Activated CD4-positive, alpha-beta memory T cell treated with anti-CD3 and anti-CD28 coated beads for 36 hours (primary cell): ENCODE measurements at regions not wholly inside any gene's neighbourhood (a gene's known extent, or its start where the extent isn't known, plus 50 kb on each side); places are given as distances from the start of the nearest gene placed in this dataset.
A peak's percentile ranks its signal among the peaks of the same experiment; 100 is the strongest.
"Not testable (repeated sequence)": the region's sequence is repeated elsewhere in the genome, so short reads cannot be mapped to it uniquely, and the experiment has no call there.

Experiments used
- CTCF ChIA-PET: fragments of 350-600 bp; sonication (Branson Sonifier 250); formaldehyde crosslinking; loops from one replicate; lab custom pipeline; 2021; ENCODE audit warnings: antibody characterized with exemption, inconsistent platforms; lab: Charles Lee
- POLR2A ChIA-PET: fragments of 350-600 bp; sonication (Branson Sonifier 250); formaldehyde crosslinking; loops from one replicate; lab custom pipeline; 2021; ENCODE audit warnings: antibody characterized with exemption; lab: Charles Lee
- DNase-seq: peaks from one replicate; pipeline ENCODE4 v3.0.0-alpha.2; 2020
- H3K27ac Mint-ChIP-seq: one replicate; pipeline ENCODE4 v1.8.0; 2021; ENCODE audit warnings: mixed read lengths
- H3K27me3 Mint-ChIP-seq: one replicate; pipeline ENCODE4 v1.8.0; 2021; ENCODE audit warnings: mixed read lengths
- H3K36me3 Mint-ChIP-seq: one replicate; pipeline ENCODE4 v1.8.0; 2021; ENCODE audit warnings: mixed read lengths
- H3K4me1 Mint-ChIP-seq: one replicate; pipeline ENCODE4 v1.8.0; 2021; ENCODE audit warnings: low read depth, mixed read lengths
- H3K4me3 Mint-ChIP-seq: one replicate; pipeline ENCODE4 v1.8.0; 2021; ENCODE audit warnings: mild to moderate bottlenecking, mixed read lengths
- H3K9me3 Mint-ChIP-seq: one replicate; pipeline ENCODE4 v1.8.0; 2021; ENCODE audit warnings: mixed read lengths
- intact Hi-C: fragments of 100-400 bp; cut with micrococcal nuclease; formaldehyde crosslinking; loops from one replicate; pipeline ENCODE4 v1.15.1; 2023

DNA sequence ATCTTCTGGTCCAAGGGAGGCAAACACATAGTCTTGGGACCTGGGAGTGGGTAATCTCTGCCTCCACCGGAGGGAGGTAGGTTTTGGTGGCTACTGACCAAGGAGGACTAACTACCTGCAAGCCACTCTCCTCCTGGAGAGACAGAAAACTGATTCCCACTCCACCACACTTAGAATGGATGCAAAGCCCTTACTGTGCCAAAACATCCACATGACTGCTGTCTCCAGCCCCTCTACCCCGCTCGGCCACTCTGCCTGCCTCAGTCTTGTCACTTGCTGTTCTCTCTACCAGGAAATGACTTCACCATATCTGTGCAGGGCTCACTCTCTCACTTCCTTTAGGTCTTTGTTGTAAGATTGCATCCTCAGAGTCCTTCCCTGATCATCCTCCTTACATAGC is 129.5 kb upstream of the ARG1 start:
- POLR2A ChIA-PET, result no interaction called here
- H3K9me3 Mint-ChIP-seq, result peaks cover 2% of the 10 kb centered on the region

DNA sequence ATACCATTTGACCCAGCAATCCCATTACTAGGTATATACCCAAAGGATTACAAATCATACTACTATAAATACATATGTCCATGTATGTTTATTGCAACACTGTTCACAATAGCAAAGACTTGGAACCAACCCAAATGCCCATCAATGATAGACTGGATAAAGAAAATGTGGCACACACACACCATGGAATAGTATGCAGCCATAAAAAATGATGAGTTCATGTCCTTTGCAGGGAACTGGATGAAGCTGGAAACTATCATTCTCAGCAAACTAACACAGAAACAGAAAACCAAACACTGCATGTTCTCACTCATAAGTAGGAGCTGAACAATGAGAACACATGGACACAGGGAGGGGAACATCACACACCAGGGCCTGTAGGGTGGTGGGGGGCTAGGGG is 127.7 kb upstream of the ARG1 start:
- CTCF ChIA-PET, H3K27ac Mint-ChIP-seq, H3K9me3 Mint-ChIP-seq, H3K36me3 Mint-ChIP-seq, POLR2A ChIA-PET, H3K4me3 Mint-ChIP-seq, intact Hi-C loops, H3K27me3 Mint-ChIP-seq, DNase-seq: not testable (repeated sequence)
- peaks cover 38% of the 10 kb centered on the region for H3K4me1 Mint-ChIP-seq

More for the DNA sequence above, 129.5 kb upstream of the ARG1 start:
- Mint-ChIP-seq H3K4me1 (peaks cover 38% of the 10 kb centered on the region), H3K27ac (peak overlapping the region; percentile 77), H3K27me3 (no peaks in the 10 kb centered on the region), H3K4me3 (peak overlapping the region; percentile 79), H3K36me3 (peaks cover 5% of the 10 kb centered on the region)
- DNase-seq, result peak; percentile 51
- CTCF ChIA-PET, result no interaction called here
- intact Hi-C loops, result no loop called here

- CTCF ChIA-PET, result interaction anchor here (1.3 kb wide), 1 partner anchor 251 kb away, joined by 5 read pairs; no protein-coding TSS in a partner anchor
- Mint-ChIP-seq H3K4me3 (no peak overlapping the region), H3K9me3 (no peaks in the 10 kb centered on the region), H3K36me3 (no peaks in the 10 kb centered on the region), H3K27ac (no peak overlapping the region), H3K27me3 (no peaks in the 10 kb centered on the region), H3K4me1 (peaks cover 26% of the 10 kb centered on the region)
- intact Hi-C loops, result loop anchor here (2.0 to 5.0 kb wide), 3 partner anchors 34 to 252 kb away; no protein-coding TSS in a partner anchor
- DNase-seq, result no peak
- POLR2A ChIA-PET, result no interaction called here
These were observed 122.2 kb upstream of the ARG1 start for GRCh38 chr6:131450861-131451260.

DNA sequence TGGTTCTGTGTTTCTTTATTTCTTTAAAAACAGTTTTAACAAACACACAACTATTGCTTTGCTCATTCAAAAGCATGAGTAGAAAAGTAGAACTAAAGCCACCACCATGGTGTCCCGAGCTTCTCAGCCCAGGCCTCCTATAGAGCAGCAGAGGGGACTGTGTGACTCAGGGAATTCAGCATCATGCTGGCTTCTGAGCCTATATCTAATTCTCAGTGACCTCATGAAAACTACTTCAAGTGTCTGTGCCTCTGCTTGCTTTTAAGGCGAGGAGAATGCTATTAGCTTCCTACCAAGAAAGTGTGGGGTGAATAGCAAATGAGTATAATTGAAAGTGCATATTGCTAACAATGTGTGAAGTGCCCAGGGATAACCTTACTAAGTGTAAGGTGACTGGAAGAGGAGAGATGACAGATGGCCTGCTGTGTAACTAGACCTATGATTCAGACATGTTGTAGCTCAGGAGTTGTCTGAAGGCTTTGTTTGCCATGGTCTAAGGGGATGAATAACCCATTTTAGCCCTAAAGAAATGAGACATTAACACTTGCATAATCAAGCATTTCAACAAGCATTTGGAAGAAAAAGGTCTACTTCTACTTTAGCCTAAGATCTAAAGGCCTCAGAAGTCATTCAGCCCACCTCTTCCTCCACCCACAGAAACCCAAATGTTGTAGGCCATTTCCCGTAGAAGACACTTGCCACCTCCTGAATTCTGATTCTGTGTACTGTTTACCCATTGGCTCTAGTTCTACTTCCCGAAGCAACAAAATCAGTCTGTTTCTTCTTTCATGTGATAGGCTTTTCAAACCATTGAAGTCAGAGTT is 121.5 kb upstream of the ARG1 start:
- Mint-ChIP-seq H3K27ac (peak overlapping the region; percentile 71), H3K4me1 (peaks cover 26% of the 10 kb centered on the region), H3K36me3 (no peaks in the 10 kb centered on the region), H3K9me3 (no peaks in the 10 kb centered on the region), H3K4me3 (no peak overlapping the region), H3K27me3 (no peaks in the 10 kb centered on the region)
- CTCF ChIA-PET, result interaction anchor here (1.3 kb wide), 1 partner anchor 252 kb away, joined by 5 read pairs; no protein-coding TSS in a partner anchor
- DNase-seq, result peak; percentile 12
- intact Hi-C loops, result loop anchor here (2.0 to 5.0 kb wide), 3 partner anchors 34 to 253 kb away; no protein-coding TSS in a partner anchor
- POLR2A ChIA-PET, result no interaction called here

GRCh38 chr6:131453803-131454202 is 119.2 kb upstream of the ARG1 start:
- POLR2A ChIA-PET, result no interaction called here
- Mint-ChIP-seq H3K27me3 (no peaks in the 10 kb centered on the region), H3K4me3 (no peak overlapping the region), H3K27ac (no peak overlapping the region), H3K4me1 (peaks cover 21% of the 10 kb centered on the region), H3K36me3 (no peaks in the 10 kb centered on the region), H3K9me3 (no peaks in the 10 kb centered on the region)
- DNase-seq, result no peak
- CTCF ChIA-PET, result no interaction called here
- intact Hi-C loops, result loop anchor here (5.0 kb wide), 1 partner anchor 37 kb away; no protein-coding TSS in a partner anchor

- POLR2A ChIA-PET, result no interaction called here
- H3K4me1 Mint-ChIP-seq, result peaks cover 11% of the 10 kb centered on the region
- H3K36me3 Mint-ChIP-seq, result no peaks in the 10 kb centered on the region
- intact Hi-C loops, result no loop called here
- H3K27ac Mint-ChIP-seq, result no peak overlapping the region
- CTCF ChIA-PET, result interaction anchor here (0.5 kb wide), 1 partner anchor 228 kb away, joined by 3 read pairs; no protein-coding TSS in a partner anchor
- no peak for DNase-seq
- no peak overlapping the region for H3K4me3 Mint-ChIP-seq
- no peaks in the 10 kb centered on the region for H3K9me3 Mint-ChIP-seq
- no peaks in the 10 kb centered on the region for H3K27me3 Mint-ChIP-seq
These were observed 116.5 kb upstream of the ARG1 start for GRCh38 chr6:131456565-131456964.

DNA sequence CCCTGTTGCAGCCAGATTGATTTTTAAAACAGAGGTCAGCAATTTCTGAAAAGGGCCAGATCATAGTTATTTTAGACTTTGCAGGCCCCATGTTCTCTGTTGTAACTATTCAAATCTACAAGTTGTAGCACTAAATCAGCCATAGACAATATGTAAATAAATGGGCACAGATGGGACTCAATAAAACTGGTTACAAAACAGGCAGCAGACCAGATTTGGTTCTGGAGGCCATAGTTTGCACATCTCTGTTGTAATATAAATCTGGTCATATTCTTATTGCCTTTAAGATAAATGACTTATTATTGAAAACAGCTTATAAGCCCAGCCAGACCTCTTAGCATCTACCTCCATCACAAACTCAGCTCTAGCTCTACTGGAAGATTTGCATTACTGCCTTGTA is 114.0 kb upstream of the ARG1 start:
- Mint-ChIP-seq H3K36me3 (no peaks in the 10 kb centered on the region), H3K27me3 (no peaks in the 10 kb centered on the region), H3K27ac (no peak overlapping the region), H3K4me1 (peaks cover 4% of the 10 kb centered on the region), H3K4me3 (no peak overlapping the region), H3K9me3 (no peaks in the 10 kb centered on the region)
- ChIA-PET POLR2A (no interaction called here), CTCF (interaction anchor here (1.3 to 2.9 kb wide), 2 partner anchors 13 to 259 kb away, joined by 4 to 8 read pairs; no protein-coding TSS in a partner anchor)
- no peak for DNase-seq
- intact Hi-C loops, result no loop called here

- DNase-seq, result no peak
- ChIA-PET CTCF (interaction anchor here (1.5 to 2.9 kb wide), 2 partner anchors 42 to 261 kb away, joined by 3 to 8 read pairs; no protein-coding TSS in a partner anchor), POLR2A (no interaction called here)
- H3K9me3 Mint-ChIP-seq, result no peaks in the 10 kb centered on the region
- no peaks in the 10 kb centered on the region for H3K27me3 Mint-ChIP-seq
- H3K36me3 Mint-ChIP-seq, result no peaks in the 10 kb centered on the region
- H3K27ac Mint-ChIP-seq, result no peak overlapping the region
- H3K4me3 Mint-ChIP-seq, result no peak overlapping the region
- intact Hi-C loops, result loop anchor here (1.0 kb wide), 1 partner anchor 261 kb away; no protein-coding TSS in a partner anchor
- peaks cover 4% of the 10 kb centered on the region for H3K4me1 Mint-ChIP-seq
These were observed 112.4 kb upstream of the ARG1 start for GRCh38 chr6:131460614-131461000.

- Mint-ChIP-seq H3K4me1 (no peaks in the 10 kb centered on the region), H3K9me3 (peaks cover 3% of the 10 kb centered on the region), H3K4me3 (no peak overlapping the region), H3K36me3 (no peaks in the 10 kb centered on the region), H3K27me3 (no peaks in the 10 kb centered on the region), H3K27ac (no peak overlapping the region)
- no peak for DNase-seq
- intact Hi-C loops, result no loop called here
- ChIA-PET POLR2A (no interaction called here), CTCF (no interaction called here)
These were observed 103.9 kb upstream of the ARG1 start for GRCh38 chr6:131469130-131469529.

DNA sequence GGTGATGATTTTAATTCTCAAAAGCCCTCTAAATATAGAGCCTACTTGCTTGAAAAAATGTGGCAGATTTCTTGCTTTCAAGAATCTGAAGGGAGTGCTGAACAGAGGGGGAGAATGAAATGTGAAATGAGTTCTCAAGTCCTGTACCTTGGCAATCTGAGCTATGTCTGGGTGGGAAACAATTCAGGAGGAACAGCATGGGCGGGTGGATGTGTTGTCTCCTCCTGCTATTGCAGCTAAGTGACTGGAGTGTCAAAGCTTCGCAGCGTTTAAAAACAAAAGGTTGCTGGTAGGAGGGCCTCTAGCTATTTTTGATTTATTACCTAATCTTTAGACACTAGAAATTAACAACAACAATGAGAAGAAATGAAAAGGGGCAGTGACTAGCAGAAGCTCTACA is 102.5 kb upstream of the ARG1 start:
- peaks cover 10% of the 10 kb centered on the region for H3K9me3 Mint-ChIP-seq
- DNase-seq, result no peak
- no peaks in the 10 kb centered on the region for H3K4me1 Mint-ChIP-seq
- CTCF ChIA-PET, result interaction anchor here (1.1 to 1.9 kb wide), 4 partner anchors 11 to 158 kb away, joined by 3 to 4 read pairs (median 3); partner anchors contain the start of gene MED23
- no peaks in the 10 kb centered on the region for H3K27me3 Mint-ChIP-seq
- intact Hi-C loops, result no loop called here
- H3K27ac Mint-ChIP-seq, result no peak overlapping the region
- no peak overlapping the region for H3K4me3 Mint-ChIP-seq
- H3K36me3 Mint-ChIP-seq, result no peaks in the 10 kb centered on the region
- POLR2A ChIA-PET, result no interaction called here

GRCh38 chr6:131471331-131471730 is 101.7 kb upstream of the ARG1 start:
- H3K27me3 Mint-ChIP-seq, result no peaks in the 10 kb centered on the region
- ChIA-PET POLR2A (no interaction called here), CTCF (interaction anchor here (0.7 to 1.9 kb wide), 3 partner anchors 12 to 288 kb away, joined by 3 to 4 read pairs (median 3); no protein-coding TSS in a partner anchor)
- H3K4me1 Mint-ChIP-seq, result no peaks in the 10 kb centered on the region
- H3K9me3 Mint-ChIP-seq, result peaks cover 10% of the 10 kb centered on the region
- intact Hi-C loops, result no loop called here
- no peak overlapping the region for H3K4me3 Mint-ChIP-seq
- H3K27ac Mint-ChIP-seq, result no peak overlapping the region
- DNase-seq, result no peak
- no peaks in the 10 kb centered on the region for H3K36me3 Mint-ChIP-seq

GRCh38 chr6:131473303-131473702 is 99.7 kb upstream of the ARG1 start:
- H3K27me3 Mint-ChIP-seq, DNase-seq, H3K27ac Mint-ChIP-seq, CTCF ChIA-PET, POLR2A ChIA-PET, H3K36me3 Mint-ChIP-seq, intact Hi-C loops, H3K4me1 Mint-ChIP-seq, H3K4me3 Mint-ChIP-seq: not testable (repeated sequence)
- peaks cover 10% of the 10 kb centered on the region for H3K9me3 Mint-ChIP-seq
